GM12878 (cell line): ENCODE measurements at regions not wholly inside any gene's neighbourhood (a gene's known extent, or its start where the extent isn't known, plus 50 kb on each side); places are given as distances from the start of the nearest gene placed in this dataset.
"Not testable (repeated sequence)": the region's sequence is repeated elsewhere in the genome, so short reads cannot be mapped to it uniquely, and the experiment has no call there.

ENCODE experiments used
- ATAC-seq: fragments of 200-7000 bp; cut with Tn5 transposase; 3 replicates; pipeline ENCODE4 v1.9.1; 2020; ENCODE audit warnings: mild to moderate bottlenecking, moderate library complexity
- BruUV-seq: library from RNA; stranded (reverse); fragments of 400-500 nt; replicated peaks from 2 replicates; lab custom pipeline; 2021; lab: Mats Ljungman, UMichigan
- CTCF ChIA-PET: fragments of 300-600 bp; sonication (Branson Sonifier 250); formaldehyde crosslinking; extraction: SDS; loops from one replicate; lab custom pipeline; 2021; ENCODE audit warnings: inconsistent platforms; lab: Yijun Ruan, JAX
- POLR2A ChIA-PET: fragments of 350-600 bp; formaldehyde crosslinking; extraction: SDS; loops from one replicate; lab custom pipeline; 2021; ENCODE audit warnings: inconsistent platforms; lab: Charles Lee
- RAD21 ChIA-PET: fragments of 300-600 bp; sonication (Branson Sonifier 250); formaldehyde crosslinking; loops from one replicate; lab custom pipeline; 2023; ENCODE audit warnings: antibody characterized with exemption; ENCODE audit not compliant: unreplicated experiment; lab: Charles Lee
- SMC1A ChIA-PET: fragments of 300-600 bp; sonication (Branson Sonifier 250); formaldehyde crosslinking; loops from one replicate; lab custom pipeline; 2023; ENCODE audit not compliant: unreplicated experiment, uncharacterized antibody; lab: Charles Lee
- DNase-seq: peaks from one replicate; pipeline ENCODE4 v3.0.0-alpha.2; 2011; ENCODE audit warnings: low read depth, low spot score
- FAIRE-seq: peaks from 3 replicates; lab custom pipeline; 2011; peaks lifted over from hg19 to GRCh38; lab: Jason Lieb, UNC
- H2AFZ ChIP-seq: 2 replicates; pipeline ENCODE4 v1.6.0; 2011; ENCODE audit warnings: low read depth, low read length, control low read depth; ENCODE audit not compliant: control insufficient read depth
- H3K27ac ChIP-seq: 2 replicates; pipeline ENCODE4 v1.5.1; 2011; ENCODE audit warnings: control low read depth; ENCODE audit not compliant: control insufficient read depth, insufficient read depth
- H3K27me3 ChIP-seq, 2 experiments: replicated peaks in 1 of 2; 2 replicates each; pipeline versions ENCODE4 v1.6.0 to v1.6.1; 2011; ENCODE audit warnings: low read length in 1 of 2; ENCODE audit not compliant: control insufficient read depth in 2 of 2, insufficient read depth in 2 of 2
- H3K36me3 ChIP-seq, 2 experiments: 2 replicates each; pipeline ENCODE4 v1.5.1; 2011; ENCODE audit warnings: low read length in 1 of 2; ENCODE audit not compliant: control insufficient read depth in 2 of 2, insufficient read depth in 2 of 2
- H3K4me1 ChIP-seq: 2 replicates; pipeline ENCODE4 v1.6.1; 2011; ENCODE audit warnings: mild to moderate bottlenecking, low read length, moderate library complexity, mixed read lengths; ENCODE audit not compliant: control insufficient read depth, insufficient read depth
- H3K4me2 ChIP-seq: 2 replicates; pipeline ENCODE4 v1.6.0; 2011; ENCODE audit warnings: control low read depth; ENCODE audit not compliant: control insufficient read depth, insufficient read depth
- H3K4me3 ChIP-seq: fragments of 200-600 bp; sonication (generic); 2 replicates; pipeline ENCODE4 v1.5.1; 2016
- H3K79me2 ChIP-seq: 2 replicates; pipeline ENCODE4 v1.6.0; 2011; ENCODE audit warnings: low read length; ENCODE audit not compliant: control insufficient read depth, insufficient read depth
- H3K9ac ChIP-seq: 2 replicates; pipeline ENCODE4 v1.8.0; 2011; ENCODE audit warnings: low read length, control low read depth, mixed read lengths; ENCODE audit not compliant: control insufficient read depth, insufficient read depth
- H3K9me3 ChIP-seq: replicated peaks from 3 replicates; pipeline ENCODE4 v1.5.1; 2011; ENCODE audit warnings: mild to moderate bottlenecking, low read length; ENCODE audit not compliant: control insufficient read depth, insufficient read depth
- H4K20me1 ChIP-seq: 2 replicates; pipeline ENCODE4 v1.6.0; 2011; ENCODE audit not compliant: control insufficient read depth, insufficient read depth
- POLR2AphosphoS2 ChIP-seq: IDR thresholded peaks from 2 replicates; pipeline ENCODE4 v1.6.1; 2011; ENCODE audit warnings: low read depth, mild to moderate bottlenecking, low read length, improper control_type of control experiment, moderate library complexity
- whole genome bisulfite sequencing: methylation state at CpG from one replicate; pipeline ENCODE4 v1.1.6; 2016; ENCODE audit warnings: low lambda C conversion rate; ENCODE audit not compliant: insufficient replicate concordance, insufficient coverage; ENCODE audit errors: missing lambda C conversion rate; 5-methylcytosine and 5-hydroxymethylcytosine counted together
- in situ Hi-C: fragments of 300-500 bp; cut with MboI; formaldehyde crosslinking; loops from 9 replicates; pipeline ENCODE4 v1.14.3; 2018; ENCODE audit warnings: mixed read lengths
- intact Hi-C: fragments of 100-400 bp; cut with micrococcal nuclease; formaldehyde crosslinking; loops from one replicate; pipeline ENCODE4 v1.14.2; 2022; ENCODE audit not compliant: unreplicated experiment
- TF ChIP-seq, protein P1 (sequence below): fragments of 450-650 bp; IDR thresholded peaks from 2 replicates; pipeline ENCODE4 v1.6.1; 2016; ENCODE audit warnings: mild to moderate bottlenecking, moderate library complexity, borderline replicate concordance

DNA sequence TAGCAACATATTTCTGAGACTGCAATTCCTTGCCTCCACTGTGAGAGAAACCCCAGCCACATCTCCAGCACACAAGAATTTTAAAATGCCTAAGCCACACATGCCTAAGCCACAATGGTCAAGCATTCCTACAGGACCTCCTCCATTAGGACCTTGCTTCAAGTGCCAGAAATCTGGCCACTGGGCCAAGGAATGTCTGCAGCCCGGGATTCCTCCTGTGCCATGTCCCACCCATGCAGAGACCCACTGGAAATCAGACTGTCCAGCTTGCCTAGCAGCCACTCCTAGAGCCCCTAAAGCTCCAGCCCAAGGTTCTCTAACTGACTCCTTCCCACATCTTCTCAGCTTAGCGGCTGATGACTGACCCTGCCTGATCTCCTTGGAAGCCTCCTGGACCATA lies 117.5 kb downstream of the AHR start (continued):
- TF ChIP-seq, protein P1, sequence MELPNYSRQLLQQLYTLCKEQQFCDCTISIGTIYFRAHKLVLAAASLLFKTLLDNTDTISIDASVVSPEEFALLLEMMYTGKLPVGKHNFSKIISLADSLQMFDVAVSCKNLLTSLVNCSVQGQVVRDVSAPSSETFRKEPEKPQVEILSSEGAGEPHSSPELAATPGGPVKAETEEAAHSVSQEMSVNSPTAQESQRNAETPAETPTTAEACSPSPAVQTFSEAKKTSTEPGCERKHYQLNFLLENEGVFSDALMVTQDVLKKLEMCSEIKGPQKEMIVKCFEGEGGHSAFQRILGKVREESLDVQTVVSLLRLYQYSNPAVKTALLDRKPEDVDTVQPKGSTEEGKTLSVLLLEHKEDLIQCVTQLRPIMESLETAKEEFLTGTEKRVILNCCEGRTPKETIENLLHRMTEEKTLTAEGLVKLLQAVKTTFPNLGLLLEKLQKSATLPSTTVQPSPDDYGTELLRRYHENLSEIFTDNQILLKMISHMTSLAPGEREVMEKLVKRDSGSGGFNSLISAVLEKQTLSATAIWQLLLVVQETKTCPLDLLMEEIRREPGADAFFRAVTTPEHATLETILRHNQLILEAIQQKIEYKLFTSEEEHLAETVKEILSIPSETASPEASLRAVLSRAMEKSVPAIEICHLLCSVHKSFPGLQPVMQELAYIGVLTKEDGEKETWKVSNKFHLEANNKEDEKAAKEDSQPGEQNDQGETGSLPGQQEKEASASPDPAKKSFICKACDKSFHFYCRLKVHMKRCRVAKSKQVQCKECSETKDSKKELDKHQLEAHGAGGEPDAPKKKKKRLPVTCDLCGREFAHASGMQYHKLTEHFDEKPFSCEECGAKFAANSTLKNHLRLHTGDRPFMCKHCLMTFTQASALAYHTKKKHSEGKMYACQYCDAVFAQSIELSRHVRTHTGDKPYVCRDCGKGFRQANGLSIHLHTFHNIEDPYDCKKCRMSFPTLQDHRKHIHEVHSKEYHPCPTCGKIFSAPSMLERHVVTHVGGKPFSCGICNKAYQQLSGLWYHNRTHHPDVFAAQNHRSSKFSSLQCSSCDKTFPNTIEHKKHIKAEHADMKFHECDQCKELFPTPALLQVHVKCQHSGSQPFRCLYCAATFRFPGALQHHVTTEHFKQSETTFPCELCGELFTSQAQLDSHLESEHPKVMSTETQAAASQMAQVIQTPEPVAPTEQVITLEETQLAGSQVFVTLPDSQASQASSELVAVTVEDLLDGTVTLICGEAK = no peak
- no peak for TF ChIP-seq POLR2AphosphoS2
- TF ChIP-seq, all 136 proteins: peak for 0

DNA sequence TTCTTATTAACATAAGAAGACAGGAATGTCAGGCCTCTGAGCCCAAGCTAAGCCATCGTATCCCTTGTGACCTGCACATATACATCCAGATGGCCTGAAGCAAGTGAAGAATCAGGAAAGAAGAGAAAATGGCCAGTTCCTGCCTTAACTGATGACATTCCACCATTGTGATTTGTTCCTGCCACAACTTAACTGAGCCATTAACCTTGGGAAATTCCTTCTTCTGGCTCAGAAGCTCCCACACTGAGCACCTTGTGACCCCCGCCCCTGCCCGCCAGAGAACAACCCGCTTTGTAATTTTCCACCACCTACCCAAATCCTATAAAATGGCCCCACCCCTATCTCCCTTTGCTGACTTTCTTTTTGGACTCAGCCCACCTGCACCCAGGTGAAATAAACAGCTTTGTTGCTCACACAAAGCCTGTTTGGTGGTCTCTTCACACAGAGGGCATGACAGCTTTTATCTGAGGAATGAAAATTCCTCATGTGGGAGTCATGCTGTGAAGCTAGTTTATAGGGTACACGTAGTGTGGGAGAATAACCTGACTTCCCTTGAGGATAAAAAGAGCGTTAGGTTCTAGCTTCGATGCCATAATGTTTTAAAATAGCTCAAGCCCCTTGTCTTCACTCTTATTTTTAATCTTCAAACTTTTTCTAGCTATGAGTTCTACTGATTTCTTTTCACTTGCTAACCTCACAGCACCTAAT lies 122.0 kb downstream of the AHR start:
- DNase-seq, BruUV-seq, H3K4me3 ChIP-seq, H2AFZ ChIP-seq, H3K9me3 ChIP-seq, H3K4me1 ChIP-seq, H3K4me2 ChIP-seq, H3K27ac ChIP-seq, in situ Hi-C loops, H3K9ac ChIP-seq, ATAC-seq, H3K79me2 ChIP-seq, POLR2A ChIA-PET, intact Hi-C loops, H3K27me3 ChIP-seq, H4K20me1 ChIP-seq, H3K36me3 ChIP-seq, RAD21 ChIA-PET, CTCF ChIA-PET, FAIRE-seq: not testable (repeated sequence)
- SMC1A ChIA-PET = interaction anchor here (0.8 to 1.3 kb wide), 4 partner anchors 13 to 56 kb away, joined by 3 to 8 read pairs (median 4); no protein-coding TSS in a partner anchor
- 58% methylated on average over 7 of the region's 7 CpGs for WGBS
